ENCODE measurements at regions not wholly inside any gene's neighbourhood (a gene's known extent, or its start where the extent isn't known, plus 50 kb on each side); places are given as distances from the start of the nearest gene placed in this dataset.

GRCh38 chr18:73047688-73048087, 179.9 kb upstream of the NETO1 start:
- no peak overlapping the region for H3K27ac ChIP-seq
- no peak overlapping the region for H3K4me3 ChIP-seq
- DNase-seq (ENCODE audit: low spot score), result no peak
- no peak for TF ChIP-seq CTCF (IDR thresholded peaks at IDR 0.05)

- H3K27ac ChIP-seq, result no peak overlapping the region
- no peak for DNase-seq (ENCODE audit: low spot score)
- TF ChIP-seq CTCF (IDR thresholded peaks at IDR 0.05), result no peak
- H3K4me3 ChIP-seq, result no peak overlapping the region
Measured at GRCh38 chr18:73045037-73045436, 177.2 kb upstream of the NETO1 start.

GRCh38 chr18:73043611-73044010, 175.8 kb upstream of the NETO1 start:
- DNase-seq (ENCODE audit: low spot score), result no peak
- TF ChIP-seq CTCF (IDR thresholded peaks at IDR 0.05), result no peak

GRCh38 chr18:73043211-73043610, 175.4 kb upstream of the NETO1 start:
- Histone ChIP-seq H3K4me3 (no peak overlapping the region), H3K27ac (no peak overlapping the region)
- no peak for DNase-seq (ENCODE audit: low spot score)
- TF ChIP-seq CTCF (IDR thresholded peaks at IDR 0.05), result no peak

More at GRCh38 chr18:73043611-73044010, 175.8 kb upstream of the NETO1 start:
- no peak overlapping the region for H3K4me3 ChIP-seq
- no peak overlapping the region for H3K27ac ChIP-seq

GRCh38 chr18:73040247-73040646, 172.5 kb upstream of the NETO1 start:
- Histone ChIP-seq H3K4me3 (no peak overlapping the region), H3K27ac (no peak overlapping the region)
- no peak for DNase-seq (ENCODE audit: low spot score)
- TF ChIP-seq CTCF (IDR thresholded peaks at IDR 0.05), result no peak

- no peak overlapping the region for H3K27ac ChIP-seq
- H3K4me3 ChIP-seq, result no peak overlapping the region
- no peak for DNase-seq (ENCODE audit: low spot score)
- no peak for TF ChIP-seq CTCF (IDR thresholded peaks at IDR 0.05)
Measured at GRCh38 chr18:73038336-73038735, 170.5 kb upstream of the NETO1 start.

- Histone ChIP-seq H3K27ac (no peak overlapping the region), H3K4me3 (no peak overlapping the region)
- no peak for DNase-seq (ENCODE audit: low spot score)
- no peak for TF ChIP-seq CTCF (IDR thresholded peaks at IDR 0.05)
Measured at GRCh38 chr18:73023975-73024374, 156.2 kb upstream of the NETO1 start.

All from coronary artery (tissue), 2 donors.